ENCODE measurements at regions not wholly inside any gene's neighbourhood (a gene's known extent, or its start where the extent isn't known, plus 50 kb on each side); places are given as distances from the start of the nearest gene placed in this dataset.

- TF ChIP-seq HOXB13 (CRISPR knock-in tag; IDR thresholded peaks at IDR 0.05; ENCODE audit: low read depth) (no peak), FOXS1 (CRISPR knock-in tag; IDR thresholded peaks at IDR 0.05) (no peak), JUN (IDR thresholded peaks at IDR 0.05) (no peak), KDM5A (IDR thresholded peaks at IDR 0.05) (no peak), HOXB5 (CRISPR knock-in tag; IDR thresholded peaks at IDR 0.05) (no peak), MAFK (IDR thresholded peaks at IDR 0.05; ENCODE audit: partially characterized antibody) (no peak), GATA3 (IDR thresholded peaks at IDR 0.05; ENCODE audit: borderline replicate concordance) (no peak)
- TF ChIP-seq, protein P1, sequence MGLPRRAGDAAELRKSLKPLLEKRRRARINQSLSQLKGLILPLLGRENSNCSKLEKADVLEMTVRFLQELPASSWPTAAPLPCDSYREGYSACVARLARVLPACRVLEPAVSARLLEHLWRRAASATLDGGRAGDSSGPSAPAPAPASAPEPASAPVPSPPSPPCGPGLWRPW (IDR thresholded peaks at IDR 0.05), result no peak
Observed at GRCh38 chr1:218763538-218763937, 410.1 kb upstream of the LYPLAL1 start (continued).

GRCh38 chr1:218765753-218766152, 407.9 kb upstream of the LYPLAL1 start:
- ATAC-seq (no peak), FAIRE-seq (no peak), DNase-seq (ENCODE audit: low read depth in 1 of 2, low spot score in 1 of 2) (no peak)
- Histone ChIP-seq H3K4me2 (no peak overlapping the region), H3K4me1 (peaks cover 10% of the 10 kb centered on the region), H3K9me3 (no peaks in the 10 kb centered on the region), H3K27ac (no peak overlapping the region), H3K4me3 (no peak overlapping the region)
- ChIA-PET CTCF (no interaction called here), POLR2A (no interaction called here)
- WGBS (ENCODE audit: missing lambda C conversion rate), result 93% methylated on average over 5 of the region's 5 CpGs
- no peak for TF ChIP-seq MAZ (IDR thresholded peaks at IDR 0.05; ENCODE audit: borderline replicate concordance, low read depth, low read length)
- no peak for TF ChIP-seq SREBF2 (IDR thresholded peaks at IDR 0.05)
- TF ChIP-seq KDM5A (IDR thresholded peaks at IDR 0.05), result no peak
- TF ChIP-seq NPAS2 (CRISPR knock-in tag; IDR thresholded peaks at IDR 0.05; ENCODE audit: borderline replicate concordance), result no peak
- no peak for TF ChIP-seq ZNF302 (CRISPR knock-in tag; IDR thresholded peaks at IDR 0.05)
- TF ChIP-seq CTCF (IDR thresholded peaks at IDR 0.05), result no peak
- TF ChIP-seq JUNB (IDR thresholded peaks at IDR 0.05), result no peak
- TF ChIP-seq RNF2 (IDR thresholded peaks at IDR 0.05; ENCODE audit: borderline replicate concordance, low read depth), result no peak
- no peak for TF ChIP-seq CBX2 (IDR thresholded peaks at IDR 0.05; ENCODE audit: borderline replicate concordance, low read depth)
- no peak for TF ChIP-seq NFE2L2 (conservative IDR thresholded peaks at IDR 0.05; ENCODE audit: low read length)
- TF ChIP-seq ESRRA (IDR thresholded peaks at IDR 0.05; ENCODE audit: borderline replicate concordance, low read length), result no peak
- no peak for TF ChIP-seq ZSCAN20 (CRISPR knock-in tag; IDR thresholded peaks at IDR 0.05)

GRCh38 chr1:218771931-218772330, 401.7 kb upstream of the LYPLAL1 start:
- ChIA-PET POLR2A (no interaction called here), CTCF (no interaction called here)
- no peak overlapping the region for H3K4me2 ChIP-seq
- no peaks in the 10 kb centered on the region for H3K4me1 ChIP-seq
- H3K27ac ChIP-seq, result no peak overlapping the region
- H3K4me3 ChIP-seq, result no peak overlapping the region
- no peak for ATAC-seq
- FAIRE-seq, result no peak
- WGBS (ENCODE audit: missing lambda C conversion rate), result 91% methylated on average over 3 of the region's 3 CpGs
- DNase-seq (ENCODE audit: low read depth in 1 of 2, low spot score in 1 of 2), result no peak
- no peaks in the 10 kb centered on the region for H3K9me3 ChIP-seq
- TF ChIP-seq MAZ (IDR thresholded peaks at IDR 0.05; ENCODE audit: borderline replicate concordance, low read depth, low read length), result no peak
- no peak for TF ChIP-seq REST (IDR thresholded peaks at IDR 0.05)
- no peak for TF ChIP-seq EHMT2 (IDR thresholded peaks at IDR 0.05; ENCODE audit: low read depth)
- no peak for TF ChIP-seq ZNF302 (CRISPR knock-in tag; IDR thresholded peaks at IDR 0.05)
- TF ChIP-seq POLR2A (IDR thresholded peaks at IDR 0.05; ENCODE audit: low read length), result no peak
- no peak for TF ChIP-seq ZC3H11A (IDR thresholded peaks at IDR 0.05)
- TF ChIP-seq, protein P2, sequence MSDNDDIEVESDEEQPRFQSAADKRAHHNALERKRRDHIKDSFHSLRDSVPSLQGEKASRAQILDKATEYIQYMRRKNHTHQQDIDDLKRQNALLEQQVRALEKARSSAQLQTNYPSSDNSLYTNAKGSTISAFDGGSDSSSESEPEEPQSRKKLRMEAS (IDR thresholded peaks at IDR 0.05), result no peak
- no peak for TF ChIP-seq BHLHE40 (IDR thresholded peaks at IDR 0.05; ENCODE audit: low read depth, low read length)
- TF ChIP-seq ELK1 (IDR thresholded peaks at IDR 0.05; ENCODE audit: low read depth, low read length), result no peak
- TF ChIP-seq KDM5A (IDR thresholded peaks at IDR 0.05), result no peak
- no peak for TF ChIP-seq CTCF (IDR thresholded peaks at IDR 0.05)
- no peak for TF ChIP-seq CHD2 (IDR thresholded peaks at IDR 0.05; ENCODE audit: low read length, partially characterized antibody)
- TF ChIP-seq RCOR1 (IDR thresholded peaks at IDR 0.05; ENCODE audit: low read depth, low read length), result no peak
